SK-N-SH (cell line): ENCODE measurements at regions not wholly inside any gene's neighbourhood (a gene's known extent, or its start where the extent isn't known, plus 50 kb on each side); places are given as distances from the start of the nearest gene placed in this dataset.

ENCODE experiments used
- CTCF ChIA-PET: fragments of 300-600, 350-600 bp; formaldehyde crosslinking; extraction: SDS; loops from one replicate; lab custom pipeline; 2021; lab: Yijun Ruan, JAX
- POLR2A ChIA-PET: fragments of 350-600 bp; sonication (Branson Sonifier 250); formaldehyde crosslinking; extraction: SDS; loops from one replicate; lab custom pipeline; 2020; ENCODE audit warnings: antibody characterized with exemption, inconsistent platforms; lab: Yijun Ruan, JAX
- DNase-seq: peaks from one replicate; pipeline ENCODE4 v3.0.0; 2012
- H2AFZ ChIP-seq: fragments of 200-600 bp; sonication (generic); 2 replicates; pipeline ENCODE4 v1.8.1; 2016; ENCODE audit warnings: antibody characterized with exemption, mild to moderate bottlenecking, low read depth
- H3F3A ChIP-seq: fragments of 200-600 bp; sonication (generic); replicated peaks from 2 replicates; pipeline ENCODE3; 2016; ENCODE audit warnings: antibody characterized with exemption, mild to moderate bottlenecking; ENCODE audit not compliant: insufficient read depth
- H3K27ac ChIP-seq, 2 experiments: fragments of 200-500 bp in 1 of 2; fragments of 200-600 bp in 1 of 2; sonication (Bioruptor generic) in 1 of 2; sonication (generic), shearing (Covaris generic) in 1 of 2; 2 replicates each; pipeline versions ENCODE4 v1.5.1 to v1.6.1; 2014 to 2016; ENCODE audit warnings: low read depth in 2 of 2, inconsistent platforms in 1 of 2, low read length in 1 of 2, mild to moderate bottlenecking in 1 of 2, mixed read lengths in 1 of 2
- H3K27me3 ChIP-seq: fragments of 200-600 bp; sonication (generic), shearing (Covaris generic); 2 replicates; pipeline ENCODE4 v1.6.1; 2016; ENCODE audit warnings: mixed run types; ENCODE audit not compliant: insufficient read depth
- H3K36me3 ChIP-seq, 2 experiments: fragments of 200-500 bp in 1 of 2; fragments of 200-600 bp in 1 of 2; sonication (Bioruptor generic) in 1 of 2; sonication (generic) in 1 of 2; replicated peaks in 1 of 2; 2 replicates each; pipeline versions ENCODE3 to v1.5.1; 2014 to 2016; ENCODE audit warnings: low read length in 1 of 2, mild to moderate bottlenecking in 1 of 2; ENCODE audit not compliant: insufficient read depth in 2 of 2, control insufficient read depth in 1 of 2
- H3K4me1 ChIP-seq, 2 experiments: fragments of 200-500 bp in 1 of 2; fragments of 200-600 bp in 1 of 2; sonication (Bioruptor generic) in 1 of 2; sonication (generic), shearing (Covaris generic) in 1 of 2; 2 replicates each; pipeline versions ENCODE4 v1.5.1 to v1.6.1; 2014 to 2016; ENCODE audit warnings: low read depth in 1 of 2, low read length in 1 of 2, mixed run types in 1 of 2; ENCODE audit not compliant: insufficient read depth in 2 of 2, control insufficient read depth in 1 of 2
- H3K4me2 ChIP-seq: fragments of 200-600 bp; sonication (generic), shearing (Covaris generic); 2 replicates; pipeline ENCODE4 v1.6.1; 2017; ENCODE audit warnings: mixed run types
- H3K4me3 ChIP-seq, 2 experiments: fragments of 200-500 bp in 1 of 2; fragments of 200-600 bp in 1 of 2; sonication (Bioruptor generic) in 1 of 2; sonication (generic), shearing (Covaris generic) in 1 of 2; 2 replicates each; pipeline versions ENCODE4 v1.5.1 to v1.8.1; 2014 to 2016; ENCODE audit warnings: low read depth in 2 of 2, inconsistent platforms in 1 of 2, low read length in 1 of 2, mild to moderate bottlenecking in 1 of 2, mixed read lengths in 1 of 2, moderate library complexity in 1 of 2
- H3K79me2 ChIP-seq: fragments of 200-600 bp; sonication (generic); 2 replicates; pipeline ENCODE4 v1.8.1; 2017; ENCODE audit warnings: mild to moderate bottlenecking; ENCODE audit not compliant: insufficient read depth
- H3K9ac ChIP-seq: fragments of 200-600 bp; sonication (generic); 2 replicates; pipeline ENCODE4 v1.6.1; 2017; ENCODE audit warnings: mixed run types
- H3K9me2 ChIP-seq: fragments of 200-600 bp; sonication (generic); 2 replicates; pipeline ENCODE4 v1.6.1; 2017; ENCODE audit warnings: mixed run types
- H3K9me3 ChIP-seq: fragments of 200-600 bp; sonication (generic); 2 replicates; pipeline ENCODE4 v1.6.1; 2017; ENCODE audit warnings: mixed run types, mild to moderate bottlenecking, moderate library complexity
- H4K20me1 ChIP-seq: fragments of 200-600 bp; sonication (generic); 2 replicates; pipeline ENCODE4 v1.6.1; 2017; ENCODE audit warnings: mild to moderate bottlenecking, mixed run types; ENCODE audit not compliant: insufficient read depth
- CHD2 ChIP-seq: fragments of 150-350 bp; IDR thresholded peaks from 2 replicates; pipeline ENCODE4 v1.6.1; 2018; ENCODE audit warnings: low read length; ENCODE audit not compliant: partially characterized antibody
- CTCF ChIP-seq: fragments of 200-600 bp; sonication (generic); IDR thresholded peaks from 2 replicates; pipeline ENCODE4 v1.6.1; 2017; ENCODE audit warnings: antibody characterized with exemption, mild to moderate bottlenecking, moderate library complexity
- ELF1 ChIP-seq: IDR thresholded peaks from 2 replicates; pipeline ENCODE4 v1.4.0; 2012
- FOXM1 ChIP-seq: IDR thresholded peaks from 2 replicates; pipeline ENCODE4 v1.4.0; 2012; ENCODE audit warnings: low read depth, mild to moderate bottlenecking
- GATA2 ChIP-seq: sonication (generic); formaldehyde crosslinking; IDR thresholded peaks from 2 replicates; pipeline ENCODE4 v1.5.0; 2020; ENCODE audit warnings: mild to moderate bottlenecking, missing genetic modification reagents
- IRF3 ChIP-seq: fragments of 150-350 bp; IDR thresholded peaks from 2 replicates; pipeline ENCODE4 v1.6.1; 2016; ENCODE audit warnings: mild to moderate bottlenecking, low read depth, low read length
- JUND ChIP-seq: IDR thresholded peaks from 2 replicates; pipeline ENCODE4 v1.4.0; 2012
- MAX ChIP-seq: IDR thresholded peaks from 2 replicates; pipeline ENCODE4 v1.4.0; 2012; ENCODE audit warnings: low read depth
- MEF2A ChIP-seq: IDR thresholded peaks from 2 replicates; pipeline ENCODE4 v1.4.0; 2012; ENCODE audit warnings: low read depth, borderline replicate concordance
- RFX5 ChIP-seq: IDR thresholded peaks from 2 replicates; pipeline ENCODE4 v1.6.1; 2012; ENCODE audit warnings: mild to moderate bottlenecking, improper control_type of control experiment, low read length
- RXRA ChIP-seq: IDR thresholded peaks from 2 replicates; pipeline ENCODE4 v1.4.0; 2012; ENCODE audit warnings: low read depth, mild to moderate bottlenecking, borderline replicate concordance
- TAF1 ChIP-seq: IDR thresholded peaks from 2 replicates; pipeline ENCODE4 v1.6.1; 2012; ENCODE audit warnings: low read depth, mild to moderate bottlenecking, low read length, moderate library complexity, borderline replicate concordance
- WGBS: methylation state at CpG from one replicate; pipeline ENCODE4 v1.1.6; 2017; ENCODE audit warnings: low lambda C conversion rate; 5-methylcytosine and 5-hydroxymethylcytosine counted together
- TF ChIP-seq, protein P1 (sequence below): IDR thresholded peaks from 2 replicates; pipeline ENCODE4 v1.6.1; 2012; ENCODE audit warnings: mild to moderate bottlenecking, low read depth, low read length, moderate library complexity
- TF ChIP-seq, protein P2 (sequence below): IDR thresholded peaks from 2 replicates; pipeline ENCODE4 v1.4.0; 2012; ENCODE audit warnings: low read depth, borderline replicate concordance
- TF ChIP-seq, protein P3 (sequence below): IDR thresholded peaks from 2 replicates; pipeline ENCODE4; 2012

DNA sequence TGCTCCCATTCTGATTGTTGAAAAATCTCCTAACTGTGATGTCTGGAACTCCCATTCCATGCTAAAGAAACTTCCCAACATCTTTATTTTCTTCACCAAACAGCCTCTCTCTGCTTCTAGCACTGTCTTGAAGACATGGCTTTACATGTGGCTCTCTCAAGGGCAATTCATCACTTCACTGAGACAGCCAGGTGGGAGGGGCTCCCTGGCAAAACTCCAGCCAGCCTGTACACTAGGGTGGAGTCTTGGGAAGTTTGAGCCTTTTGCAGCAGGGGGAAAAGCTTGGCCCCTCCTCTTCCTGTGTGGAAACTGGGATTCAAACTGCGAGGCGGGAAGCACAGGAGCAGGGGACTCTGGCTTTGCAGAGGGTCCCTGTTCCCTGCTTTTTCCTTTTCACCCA, 130.5 kb upstream of the TTC29 start:
- no peak overlapping the region for H3K27ac ChIP-seq
- H3K9me3 ChIP-seq = no peaks in the 10 kb centered on the region
- H4K20me1 ChIP-seq = no peaks in the 10 kb centered on the region
- no peak overlapping the region for H2AFZ ChIP-seq
- POLR2A ChIA-PET = no interaction called here
- no peaks in the 10 kb centered on the region for H3K79me2 ChIP-seq
- no peak for TF ChIP-seq RXRA
- no peak for TF ChIP-seq TAF1
- no peak for TF ChIP-seq GATA2 (CRISPR knock-in tag)
- no peak for TF ChIP-seq RFX5
- TF ChIP-seq CTCF = no peak
- no peak for TF ChIP-seq MEF2A
- DNase-seq = no peak
- H3K9me2 ChIP-seq = no peaks in the 10 kb centered on the region
- H3K9ac ChIP-seq = no peak overlapping the region
- H3F3A ChIP-seq = no peaks in the 10 kb centered on the region
- 75% methylated on average over 2 of the region's 2 CpGs for WGBS
- H3K4me3 ChIP-seq = no peak overlapping the region
- no peak overlapping the region for H3K4me2 ChIP-seq
- CTCF ChIA-PET = interaction anchor here (0.7 to 1.4 kb wide), 3 partner anchors 21 to 113 kb away, joined by 3 read pairs; no protein-coding TSS in a partner anchor
- H3K36me3 ChIP-seq = no peaks in the 10 kb centered on the region
- no peaks in the 10 kb centered on the region for H3K27me3 ChIP-seq
- H3K4me1 ChIP-seq = peaks cover 0 to 25% of the 10 kb centered on the region in 2 experiments; a peak in 2 of 4 replicates

DNA sequence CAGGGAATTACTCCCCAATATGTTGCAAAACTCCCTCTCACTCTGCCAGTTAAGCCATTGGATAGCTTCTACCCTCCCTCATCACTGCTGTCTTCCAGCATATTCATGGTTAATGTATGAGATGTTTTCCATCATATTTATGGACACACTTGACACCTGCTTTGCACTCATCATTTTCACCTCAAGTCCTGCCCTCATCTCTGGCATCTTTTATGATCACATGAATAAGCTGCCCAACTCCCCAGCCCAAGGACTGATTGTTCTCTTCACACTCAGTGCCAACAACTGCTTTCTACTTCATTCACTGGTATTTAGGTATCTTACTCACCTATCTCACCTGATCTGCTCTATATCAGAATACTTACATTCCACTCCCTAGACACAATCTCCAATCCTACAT, 131.1 kb upstream of the TTC29 start:
- H4K20me1 ChIP-seq = no peaks in the 10 kb centered on the region
- H3K36me3 ChIP-seq = no peaks in the 10 kb centered on the region
- no peak overlapping the region for H3K9ac ChIP-seq
- no peak overlapping the region for H3K27ac ChIP-seq
- no peaks in the 10 kb centered on the region for H3K27me3 ChIP-seq
- ChIA-PET POLR2A (no interaction called here), CTCF (interaction anchor here (0.7 to 1.4 kb wide), 4 partner anchors 20 to 113 kb away, joined by 3 read pairs; no protein-coding TSS in a partner anchor)
- H3K9me3 ChIP-seq = no peaks in the 10 kb centered on the region
- H3K9me2 ChIP-seq = no peaks in the 10 kb centered on the region
- no peak overlapping the region for H3K4me3 ChIP-seq
- H3K79me2 ChIP-seq = no peaks in the 10 kb centered on the region
- DNase-seq = no peak
- H3K4me1 ChIP-seq = peaks cover 0 to 26% of the 10 kb centered on the region in 2 experiments; a peak in 2 of 4 replicates
- H3K4me2 ChIP-seq = no peak overlapping the region
- no peak overlapping the region for H2AFZ ChIP-seq
- H3F3A ChIP-seq = no peaks in the 10 kb centered on the region
- no peak for TF ChIP-seq CTCF
- TF ChIP-seq FOXM1 = no peak
- TF ChIP-seq, protein P1, sequence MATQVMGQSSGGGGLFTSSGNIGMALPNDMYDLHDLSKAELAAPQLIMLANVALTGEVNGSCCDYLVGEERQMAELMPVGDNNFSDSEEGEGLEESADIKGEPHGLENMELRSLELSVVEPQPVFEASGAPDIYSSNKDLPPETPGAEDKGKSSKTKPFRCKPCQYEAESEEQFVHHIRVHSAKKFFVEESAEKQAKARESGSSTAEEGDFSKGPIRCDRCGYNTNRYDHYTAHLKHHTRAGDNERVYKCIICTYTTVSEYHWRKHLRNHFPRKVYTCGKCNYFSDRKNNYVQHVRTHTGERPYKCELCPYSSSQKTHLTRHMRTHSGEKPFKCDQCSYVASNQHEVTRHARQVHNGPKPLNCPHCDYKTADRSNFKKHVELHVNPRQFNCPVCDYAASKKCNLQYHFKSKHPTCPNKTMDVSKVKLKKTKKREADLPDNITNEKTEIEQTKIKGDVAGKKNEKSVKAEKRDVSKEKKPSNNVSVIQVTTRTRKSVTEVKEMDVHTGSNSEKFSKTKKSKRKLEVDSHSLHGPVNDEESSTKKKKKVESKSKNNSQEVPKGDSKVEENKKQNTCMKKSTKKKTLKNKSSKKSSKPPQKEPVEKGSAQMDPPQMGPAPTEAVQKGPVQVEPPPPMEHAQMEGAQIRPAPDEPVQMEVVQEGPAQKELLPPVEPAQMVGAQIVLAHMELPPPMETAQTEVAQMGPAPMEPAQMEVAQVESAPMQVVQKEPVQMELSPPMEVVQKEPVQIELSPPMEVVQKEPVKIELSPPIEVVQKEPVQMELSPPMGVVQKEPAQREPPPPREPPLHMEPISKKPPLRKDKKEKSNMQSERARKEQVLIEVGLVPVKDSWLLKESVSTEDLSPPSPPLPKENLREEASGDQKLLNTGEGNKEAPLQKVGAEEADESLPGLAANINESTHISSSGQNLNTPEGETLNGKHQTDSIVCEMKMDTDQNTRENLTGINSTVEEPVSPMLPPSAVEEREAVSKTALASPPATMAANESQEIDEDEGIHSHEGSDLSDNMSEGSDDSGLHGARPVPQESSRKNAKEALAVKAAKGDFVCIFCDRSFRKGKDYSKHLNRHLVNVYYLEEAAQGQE = no peak
- TF ChIP-seq, protein P2, sequence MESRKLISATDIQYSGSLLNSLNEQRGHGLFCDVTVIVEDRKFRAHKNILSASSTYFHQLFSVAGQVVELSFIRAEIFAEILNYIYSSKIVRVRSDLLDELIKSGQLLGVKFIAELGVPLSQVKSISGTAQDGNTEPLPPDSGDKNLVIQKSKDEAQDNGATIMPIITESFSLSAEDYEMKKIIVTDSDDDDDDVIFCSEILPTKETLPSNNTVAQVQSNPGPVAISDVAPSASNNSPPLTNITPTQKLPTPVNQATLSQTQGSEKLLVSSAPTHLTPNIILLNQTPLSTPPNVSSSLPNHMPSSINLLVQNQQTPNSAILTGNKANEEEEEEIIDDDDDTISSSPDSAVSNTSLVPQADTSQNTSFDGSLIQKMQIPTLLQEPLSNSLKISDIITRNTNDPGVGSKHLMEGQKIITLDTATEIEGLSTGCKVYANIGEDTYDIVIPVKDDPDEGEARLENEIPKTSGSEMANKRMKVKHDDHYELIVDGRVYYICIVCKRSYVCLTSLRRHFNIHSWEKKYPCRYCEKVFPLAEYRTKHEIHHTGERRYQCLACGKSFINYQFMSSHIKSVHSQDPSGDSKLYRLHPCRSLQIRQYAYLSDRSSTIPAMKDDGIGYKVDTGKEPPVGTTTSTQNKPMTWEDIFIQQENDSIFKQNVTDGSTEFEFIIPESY = no peak
- TF ChIP-seq, protein P3, sequence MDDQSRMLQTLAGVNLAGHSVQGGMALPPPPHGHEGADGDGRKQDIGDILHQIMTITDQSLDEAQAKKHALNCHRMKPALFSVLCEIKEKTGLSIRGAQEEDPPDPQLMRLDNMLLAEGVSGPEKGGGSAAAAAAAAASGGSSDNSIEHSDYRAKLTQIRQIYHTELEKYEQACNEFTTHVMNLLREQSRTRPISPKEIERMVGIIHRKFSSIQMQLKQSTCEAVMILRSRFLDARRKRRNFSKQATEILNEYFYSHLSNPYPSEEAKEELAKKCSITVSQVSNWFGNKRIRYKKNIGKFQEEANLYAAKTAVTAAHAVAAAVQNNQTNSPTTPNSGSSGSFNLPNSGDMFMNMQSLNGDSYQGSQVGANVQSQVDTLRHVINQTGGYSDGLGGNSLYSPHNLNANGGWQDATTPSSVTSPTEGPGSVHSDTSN = no peak
- no peak for TF ChIP-seq MAX
- TF ChIP-seq ELF1 = no peak
- no peak for TF ChIP-seq CHD2
- no peak for TF ChIP-seq JUND
- no peak for TF ChIP-seq TAF1
- TF ChIP-seq IRF3 = no peak
- TF ChIP-seq MEF2A = no peak
